Lower leg skin (tissue), 3 donors: ENCODE measurements at regions not wholly inside any gene's neighbourhood (a gene's known extent, or its start where the extent isn't known, plus 50 kb on each side); places are given as distances from the start of the nearest gene placed in this dataset.

Experiments
- POLR2A ChIP-seq, 2 donors: fragments of 450-650 bp; IDR thresholded peaks; one replicate each; pipeline ENCODE4 v1.6.1; 2016 to 2017; ENCODE audit warnings: antibody characterized with exemption in 2 of 2, mild to moderate bottlenecking in 1 of 2, moderate library complexity in 1 of 2
- TF ChIP-seq, protein P1 (sequence below), 3 donors: fragments of 450-650 bp; IDR thresholded peaks; one replicate each; pipeline ENCODE4 v1.5.1; 2016; ENCODE audit warnings: antibody characterized with exemption in 3 of 3, mild to moderate bottlenecking in 3 of 3, moderate library complexity in 2 of 3

- TF ChIP-seq, protein P1, sequence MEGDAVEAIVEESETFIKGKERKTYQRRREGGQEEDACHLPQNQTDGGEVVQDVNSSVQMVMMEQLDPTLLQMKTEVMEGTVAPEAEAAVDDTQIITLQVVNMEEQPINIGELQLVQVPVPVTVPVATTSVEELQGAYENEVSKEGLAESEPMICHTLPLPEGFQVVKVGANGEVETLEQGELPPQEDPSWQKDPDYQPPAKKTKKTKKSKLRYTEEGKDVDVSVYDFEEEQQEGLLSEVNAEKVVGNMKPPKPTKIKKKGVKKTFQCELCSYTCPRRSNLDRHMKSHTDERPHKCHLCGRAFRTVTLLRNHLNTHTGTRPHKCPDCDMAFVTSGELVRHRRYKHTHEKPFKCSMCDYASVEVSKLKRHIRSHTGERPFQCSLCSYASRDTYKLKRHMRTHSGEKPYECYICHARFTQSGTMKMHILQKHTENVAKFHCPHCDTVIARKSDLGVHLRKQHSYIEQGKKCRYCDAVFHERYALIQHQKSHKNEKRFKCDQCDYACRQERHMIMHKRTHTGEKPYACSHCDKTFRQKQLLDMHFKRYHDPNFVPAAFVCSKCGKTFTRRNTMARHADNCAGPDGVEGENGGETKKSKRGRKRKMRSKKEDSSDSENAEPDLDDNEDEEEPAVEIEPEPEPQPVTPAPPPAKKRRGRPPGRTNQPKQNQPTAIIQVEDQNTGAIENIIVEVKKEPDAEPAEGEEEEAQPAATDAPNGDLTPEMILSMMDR (IDR thresholded peaks at IDR 0.05) = no peak
- TF ChIP-seq POLR2A (IDR thresholded peaks at IDR 0.05) = no peak
Measured at GRCh38 chr20:22984606-22985005, 50.5 kb upstream of the SSTR4 start.
